SK-MEL-5 (cell line): ENCODE measurements at regions not wholly inside any gene's neighbourhood (a gene's known extent, or its start where the extent isn't known, plus 50 kb on each side); places are given as distances from the start of the nearest gene placed in this dataset.
"Not testable (repeated sequence)": the region's sequence is repeated elsewhere in the genome, so short reads cannot be mapped to it uniquely, and the experiment has no call there.

ENCODE experiments used
- DNase-seq: peaks from one replicate; pipeline ENCODE4 v3.0.0-alpha.2; 2016; ENCODE audit warnings: low read depth, low spot score
- in situ Hi-C: cut with HindIII; loops from 2 replicates; pipeline ENCODE4 v1.10.0; 2016; ENCODE audit warnings: low sequenced_read_pairs, high pct_unique_total_duplicates, low pct_unique_long_range_greater_than_20kb

GRCh38 chr4:77413766-77414165 is 191.9 kb upstream of the CXCL13 start:
- in situ Hi-C loops, result no loop called here

DNA sequence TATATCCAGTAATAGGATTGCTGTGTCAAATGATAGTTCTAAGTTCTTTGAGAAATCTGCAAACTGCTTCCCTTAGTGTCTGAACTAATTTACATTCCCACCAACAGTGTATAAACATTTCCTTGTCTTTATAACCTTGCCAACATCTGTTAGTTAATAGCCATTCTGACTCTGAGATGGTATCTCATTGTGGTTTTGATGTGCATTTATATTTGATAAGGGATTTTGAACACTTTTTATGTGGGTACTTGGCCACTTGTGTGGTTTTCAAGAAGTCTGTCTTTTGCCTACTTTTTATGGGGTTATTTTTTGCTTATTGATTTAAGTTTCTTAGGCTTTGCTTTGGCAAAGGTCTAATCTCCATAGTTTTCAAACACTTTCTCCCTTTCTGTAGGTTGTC is 189.9 kb upstream of the CXCL13 start:
- in situ Hi-C loops, result no loop called here
- DNase-seq, result no peak

More at GRCh38 chr4:77413766-77414165, 191.9 kb upstream of the CXCL13 start:
- DNase-seq, result no peak

GRCh38 chr4:77418333-77418732 is 187.3 kb upstream of the CXCL13 start:
- in situ Hi-C loops, result no loop called here
- DNase-seq, result peak; percentile 66

- DNase-seq, result peak; percentile 20
- in situ Hi-C loops, result no loop called here
Measured at GRCh38 chr4:77430847-77431246, 174.8 kb upstream of the CXCL13 start.

GRCh38 chr4:77431546-77431945 is 174.1 kb upstream of the CXCL13 start:
- in situ Hi-C loops, result no loop called here
- no peak for DNase-seq

- in situ Hi-C loops, result no loop called here
- DNase-seq, result peak; percentile 43
Measured at GRCh38 chr4:77432717-77433417, 172.8 kb upstream of the CXCL13 start.

DNA sequence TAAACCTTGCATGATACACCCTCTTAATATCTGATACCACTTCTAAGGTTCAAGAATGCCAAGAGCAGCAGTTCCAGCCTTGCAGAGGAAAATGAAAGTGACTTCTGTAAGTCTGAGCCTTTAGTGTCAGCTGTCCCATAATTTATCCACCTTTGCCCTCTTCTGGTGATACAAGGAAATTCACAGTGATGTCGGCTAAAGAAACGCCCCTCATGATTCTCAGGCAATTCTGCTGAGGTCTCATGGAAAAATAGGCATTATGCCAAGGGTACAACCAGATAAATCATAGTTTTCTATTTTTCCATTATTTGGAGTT is 172.2 kb upstream of the CXCL13 start:
- in situ Hi-C loops, result no loop called here
- DNase-seq, result peak; percentile 81

DNA sequence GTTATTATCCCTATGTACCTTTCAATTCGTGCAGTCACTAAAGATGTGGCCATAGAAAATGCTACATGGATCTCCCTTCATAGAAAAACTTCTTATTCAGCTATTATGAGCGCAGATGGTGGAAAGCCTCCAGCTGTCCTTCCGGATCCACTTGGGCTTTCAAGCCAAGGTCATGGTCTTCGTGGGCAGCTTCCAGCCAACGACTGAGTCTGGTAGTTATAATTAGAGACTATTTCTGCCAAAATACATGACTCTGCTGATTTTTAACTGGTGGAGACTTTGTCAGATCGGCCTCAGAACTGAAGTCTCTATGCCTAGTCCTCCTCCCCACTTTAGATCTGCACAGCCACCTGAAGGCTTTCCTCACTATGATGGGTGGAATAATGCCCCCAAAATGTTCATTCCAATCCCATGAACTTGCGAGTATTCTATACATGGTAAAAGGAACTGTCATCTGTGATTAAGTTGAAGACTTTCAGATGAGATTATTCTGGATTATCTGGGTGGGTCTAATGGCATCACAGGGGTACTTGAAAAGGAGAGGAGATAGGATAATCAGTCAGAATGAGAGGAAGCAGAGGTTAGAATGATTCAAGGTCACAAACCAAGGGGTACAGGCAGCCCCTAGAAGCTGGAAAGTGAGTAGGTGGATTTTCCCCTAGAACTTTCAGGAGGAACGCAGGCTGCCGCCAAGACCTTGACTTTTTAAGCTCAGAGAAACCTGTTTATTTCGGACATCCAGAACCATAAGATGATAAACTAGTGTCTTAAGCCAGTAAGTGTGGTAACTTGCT is 171.1 kb upstream of the CXCL13 start:
- DNase-seq, result no peak
- in situ Hi-C loops, result no loop called here

GRCh38 chr4:77437079-77437478 is 168.5 kb upstream of the CXCL13 start:
- DNase-seq, result no peak

GRCh38 chr4:77438549-77438948 is 167.1 kb upstream of the CXCL13 start:
- no peak for DNase-seq
- in situ Hi-C loops, result no loop called here

More at GRCh38 chr4:77437079-77437478, 168.5 kb upstream of the CXCL13 start:
- in situ Hi-C loops, result no loop called here

DNA sequence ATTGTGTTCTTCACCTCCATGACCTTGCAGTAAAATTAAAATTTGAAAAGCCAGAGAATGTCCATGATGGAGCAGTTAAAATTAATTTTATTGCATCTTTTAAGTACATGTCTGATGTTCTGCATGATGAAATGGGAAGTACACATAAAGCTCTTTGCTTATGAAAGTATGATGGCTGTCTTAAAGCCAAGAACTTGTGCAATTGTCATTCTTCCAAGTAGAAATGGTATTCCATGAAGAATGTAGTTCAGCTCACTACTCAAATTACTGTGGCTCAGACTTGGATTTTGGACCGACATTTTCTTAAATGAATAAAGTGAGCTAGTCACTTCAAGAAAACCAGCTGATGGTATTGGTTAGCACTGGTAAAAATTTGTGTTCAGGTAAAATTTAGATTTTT is 161.7 kb upstream of the CXCL13 start:
- DNase-seq, result no peak
- in situ Hi-C loops, result no loop called here

DNA sequence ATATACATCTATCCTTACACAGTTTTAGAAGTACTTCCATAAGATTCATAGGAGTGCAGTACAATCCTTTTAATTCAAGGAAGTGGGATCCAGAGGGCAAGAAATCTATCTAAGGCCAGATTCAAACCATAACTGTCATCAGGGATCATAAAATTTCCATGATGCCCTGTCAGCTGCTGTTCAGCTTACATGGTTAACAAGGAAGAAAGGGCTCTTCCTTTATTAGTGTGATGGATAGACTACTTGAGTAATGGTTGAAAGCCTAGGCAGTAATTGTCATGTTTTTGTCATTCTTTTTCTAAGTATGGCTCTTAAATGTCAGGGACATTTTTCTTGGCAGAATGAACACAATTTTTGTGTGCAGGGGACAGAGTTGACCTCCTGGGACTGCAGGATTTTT is 159.8 kb upstream of the CXCL13 start:
- DNase-seq, result no peak
- in situ Hi-C loops, result no loop called here

GRCh38 chr4:77446601-77447000 is 159.0 kb upstream of the CXCL13 start:
- no peak for DNase-seq
- in situ Hi-C loops, result no loop called here

- in situ Hi-C loops, result no loop called here
- no peak for DNase-seq
Measured at GRCh38 chr4:77449171-77449570, 156.4 kb upstream of the CXCL13 start.

GRCh38 chr4:77450006-77450405 is 155.6 kb upstream of the CXCL13 start:
- DNase-seq, result no peak
- in situ Hi-C loops, result no loop called here

DNA sequence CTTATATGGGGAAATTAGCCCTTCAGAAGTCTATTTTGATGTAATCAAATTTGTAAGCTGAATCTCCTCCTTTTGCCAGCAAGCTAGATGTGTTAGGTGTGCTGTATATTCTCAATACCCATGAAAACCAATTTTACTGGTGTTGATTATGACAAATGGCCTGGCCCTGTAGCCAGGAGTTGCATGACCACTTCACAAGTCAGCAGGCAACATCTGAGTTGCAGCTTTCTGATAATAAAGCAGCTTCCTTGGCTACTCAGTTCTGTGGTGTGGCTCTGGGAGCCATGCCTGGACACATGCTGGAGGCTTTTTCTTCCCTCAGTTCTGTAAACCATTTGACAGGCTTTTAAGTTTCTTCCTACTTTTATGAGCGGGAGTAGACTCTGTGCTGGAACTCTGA is 154.1 kb upstream of the CXCL13 start:
- DNase-seq, result no peak
- in situ Hi-C loops, result no loop called here

DNA sequence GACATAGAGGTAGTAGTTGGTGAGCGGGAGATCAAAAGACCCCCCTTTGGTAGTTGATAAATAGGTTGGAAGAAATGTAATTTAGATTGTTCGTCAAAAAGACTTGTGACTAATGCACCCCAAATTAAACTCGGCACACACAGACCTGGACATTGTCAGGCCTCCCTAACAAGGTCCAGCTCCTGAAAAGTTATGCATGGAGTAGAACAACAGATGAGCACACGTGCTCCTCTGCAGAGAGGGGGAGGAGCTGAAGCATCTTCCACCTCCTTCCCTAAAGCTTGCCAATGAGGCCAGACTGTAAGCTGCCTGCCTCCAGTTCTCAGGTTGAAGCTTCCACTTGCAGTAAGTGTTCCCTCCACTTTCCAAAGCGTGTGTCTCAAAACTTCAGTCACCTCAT is 153.5 kb upstream of the CXCL13 start:
- in situ Hi-C loops, DNase-seq: not testable (repeated sequence)

- in situ Hi-C loops, result no loop called here
- no peak for DNase-seq
Measured at GRCh38 chr4:77453911-77454310, 151.7 kb upstream of the CXCL13 start.

GRCh38 chr4:77454858-77455257 is 150.8 kb upstream of the CXCL13 start:
- DNase-seq, result no peak
- in situ Hi-C loops, result no loop called here
